ENCODE measurements at regions not wholly inside any gene's neighbourhood (a gene's known extent, or its start where the extent isn't known, plus 50 kb on each side); places are given as distances from the start of the nearest gene placed in this dataset.

DNA sequence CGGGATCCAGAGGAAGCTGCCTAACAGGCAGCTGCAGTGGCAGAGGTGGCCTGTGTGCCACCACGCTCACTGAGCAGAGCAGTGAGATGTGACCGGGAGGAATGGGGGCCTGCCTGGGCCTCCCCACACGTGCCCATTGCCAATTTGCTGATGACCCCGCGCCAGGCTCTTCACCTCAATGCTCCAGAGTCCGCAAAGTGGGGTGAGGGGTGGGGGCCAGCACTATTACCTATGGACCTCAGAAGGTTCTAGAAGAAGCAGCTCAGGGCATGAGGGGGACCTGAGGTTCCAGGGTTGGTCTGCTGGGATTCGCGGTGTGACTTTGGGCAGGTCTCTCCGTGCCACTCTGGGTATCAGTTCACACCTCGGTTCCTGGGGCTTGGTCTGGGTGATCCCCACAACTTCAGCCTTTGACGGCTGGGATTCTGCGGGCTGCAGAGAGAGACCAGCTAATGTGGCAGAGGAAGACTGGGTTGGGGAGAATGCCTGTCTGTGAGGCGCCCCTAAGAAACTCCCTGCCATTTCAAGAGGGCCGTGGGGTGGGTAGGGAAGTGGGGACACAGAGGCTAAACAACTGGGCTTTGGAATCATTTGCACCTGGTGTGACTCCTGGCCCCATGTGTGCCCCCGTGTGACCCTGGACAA, 231.0 kb upstream of the MVB12B start:
- DNase-seq: no peak

DNA sequence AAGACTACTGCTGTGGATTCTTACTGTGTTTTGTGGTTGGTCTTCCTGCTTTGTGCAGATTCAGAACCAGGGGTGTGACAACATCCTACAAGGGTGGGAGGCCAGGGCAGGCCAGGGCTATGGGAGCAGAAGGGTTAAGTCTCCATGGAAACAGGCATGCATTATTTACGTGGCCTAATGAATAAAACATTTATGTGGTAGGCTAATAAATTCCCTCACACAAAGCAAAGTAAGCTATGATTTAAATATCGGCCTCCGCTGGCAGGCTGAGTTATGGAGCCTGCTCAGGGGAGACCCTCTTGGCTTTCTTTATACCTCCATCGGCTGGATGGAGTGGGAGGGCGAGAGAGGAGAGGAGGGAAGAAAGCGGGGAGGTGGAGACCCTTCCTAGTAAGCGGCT, 230.3 kb upstream of the MVB12B start:
- DNase-seq: no peak

DNA sequence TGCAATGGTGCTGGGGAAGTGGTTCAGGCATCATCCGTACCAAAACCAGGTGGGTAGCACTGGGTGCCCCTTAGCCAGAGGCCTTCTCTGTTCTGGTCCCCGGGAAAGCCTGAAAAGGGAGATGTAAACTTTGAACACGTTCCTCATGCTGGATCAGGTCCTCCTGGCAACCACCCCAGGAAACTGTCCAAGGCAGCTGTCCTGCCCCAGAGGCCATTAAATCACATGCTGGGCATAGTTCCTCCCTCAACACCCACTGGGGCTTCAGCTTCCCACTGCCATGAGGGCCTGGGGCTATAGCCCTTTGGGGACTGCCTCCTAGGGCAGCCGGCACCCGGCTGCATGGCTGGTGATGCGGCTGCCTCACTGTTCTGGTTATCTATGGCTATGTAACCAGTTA, 228.9 kb upstream of the MVB12B start:
- no peak for DNase-seq

DNA sequence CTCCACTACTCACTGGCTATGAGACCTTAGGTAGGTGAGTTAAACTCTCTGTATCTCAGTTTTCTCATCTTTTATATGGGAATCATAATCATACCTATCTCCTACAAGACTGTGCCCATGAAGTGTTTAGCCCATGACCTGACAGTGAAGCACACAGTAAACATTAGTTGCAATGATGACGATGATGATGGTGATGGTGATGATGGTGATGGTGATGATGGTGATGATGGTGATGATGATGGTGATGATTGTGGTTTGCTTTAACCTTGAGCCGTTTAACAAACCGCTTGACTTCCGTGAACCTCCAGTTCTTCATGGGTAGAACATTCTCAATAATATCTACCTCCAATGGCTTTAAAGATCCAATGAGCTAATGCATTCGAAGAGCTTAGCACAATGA, 220.2 kb upstream of the MVB12B start:
- no peak for DNase-seq

DNA sequence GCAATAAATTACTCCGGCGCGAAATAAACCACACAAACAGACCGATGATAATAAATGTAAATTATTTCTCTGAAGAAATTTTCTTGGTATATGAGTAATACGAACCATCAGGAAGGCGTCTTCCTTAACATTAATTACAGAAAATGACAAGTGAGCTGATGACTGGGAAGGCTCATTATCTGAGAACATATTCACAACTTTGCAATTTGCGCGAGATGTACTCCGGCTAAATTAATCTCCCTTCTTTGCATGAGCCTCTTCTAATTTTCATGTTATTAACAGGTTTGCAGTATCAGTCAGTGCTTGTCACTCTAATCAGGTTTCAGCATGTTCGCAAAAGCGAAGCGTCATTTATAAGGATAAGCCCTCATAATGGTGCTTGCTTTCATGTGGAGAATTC, 218.9 kb upstream of the MVB12B start:
- no peak for DNase-seq

DNA sequence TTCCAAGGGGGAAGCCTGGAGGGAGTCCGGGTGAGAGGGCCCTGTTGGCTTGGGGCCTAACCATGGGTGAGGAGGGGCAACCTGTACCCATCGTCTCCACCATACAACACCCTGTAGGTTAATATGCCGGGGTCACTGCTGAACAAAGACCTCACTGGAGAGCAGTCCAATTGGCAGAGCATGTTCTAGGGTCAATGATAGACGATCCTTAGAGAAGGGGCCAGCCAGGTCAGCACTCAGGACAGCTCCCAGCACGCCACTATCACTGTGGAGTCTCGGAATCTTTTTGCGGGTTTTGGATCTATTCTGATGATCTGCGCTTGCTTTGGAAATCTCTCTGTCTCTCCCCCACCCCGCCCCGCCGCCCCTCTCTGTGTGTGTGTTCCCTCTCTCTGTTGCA, 218.4 kb upstream of the MVB12B start:
- DNase-seq: no peak

DNA sequence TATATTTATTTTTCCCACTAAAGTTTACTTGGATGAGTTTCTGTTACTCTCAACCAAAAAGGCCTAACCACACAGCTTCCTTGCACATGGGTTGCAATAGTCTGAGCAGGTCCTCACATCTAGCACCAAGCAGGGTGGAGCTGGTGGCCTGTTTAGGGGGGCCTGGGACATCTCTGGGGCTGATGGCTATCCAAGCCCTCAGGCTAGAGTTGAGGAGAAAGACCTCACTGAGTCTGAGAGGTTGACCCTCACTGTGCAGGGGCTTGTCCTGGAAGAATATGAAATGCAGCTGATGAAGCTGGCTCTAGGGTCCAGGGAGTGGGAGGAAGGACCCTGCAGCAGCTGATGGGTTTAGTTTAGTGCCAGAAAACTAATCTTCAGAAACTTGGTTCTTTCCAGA, 217.1 kb upstream of the MVB12B start:
- DNase-seq: no peak

DNA sequence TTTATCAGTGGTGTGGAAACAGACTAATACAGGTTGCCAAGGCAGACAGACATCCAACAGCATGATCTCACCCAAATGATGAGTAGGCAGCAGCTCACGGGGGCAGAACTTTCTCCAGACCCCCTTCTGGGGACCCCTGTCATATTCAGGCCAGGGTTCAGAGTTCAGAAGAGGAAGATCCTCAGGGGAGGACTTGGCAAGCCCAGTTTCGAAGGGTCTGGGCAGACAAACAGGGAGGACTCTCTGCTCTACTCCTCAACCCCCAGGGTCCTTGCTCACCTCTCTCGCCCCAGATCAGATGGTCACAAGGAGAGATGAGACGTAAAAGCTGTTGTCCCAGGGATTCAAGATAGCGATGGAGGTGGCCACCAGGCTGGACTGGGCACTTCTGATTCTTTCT, 215.1 kb upstream of the MVB12B start:
- DNase-seq: no peak

DNA sequence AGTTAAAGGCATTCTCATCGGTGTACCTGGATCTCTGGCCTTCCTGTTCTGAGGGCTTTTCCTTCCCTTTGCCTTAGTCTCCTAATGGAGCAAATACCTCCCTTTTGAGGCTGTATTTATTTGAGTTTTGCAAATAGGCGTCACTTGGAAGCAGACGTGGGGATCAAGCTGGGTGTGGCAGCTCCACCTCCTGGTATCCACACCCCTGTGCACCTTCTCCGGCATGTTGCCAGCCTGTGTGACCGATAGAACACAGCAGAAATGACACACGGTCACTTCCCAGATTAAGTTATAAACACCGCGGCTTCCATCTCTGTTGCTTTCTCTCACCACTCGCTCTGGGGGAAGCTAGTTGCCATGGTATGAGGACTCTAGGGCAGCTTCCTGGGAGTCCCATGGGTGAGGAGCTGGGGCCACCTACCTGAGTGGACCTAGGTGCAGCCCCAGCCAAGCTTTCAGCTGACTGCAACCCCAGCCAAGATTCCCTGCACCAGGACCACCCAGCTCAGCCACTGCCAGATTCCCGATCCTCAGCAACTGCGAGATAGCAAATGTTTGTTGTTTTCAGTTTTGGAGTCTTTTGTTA, 214.4 kb upstream of the MVB12B start:
- no peak for DNase-seq

DNA sequence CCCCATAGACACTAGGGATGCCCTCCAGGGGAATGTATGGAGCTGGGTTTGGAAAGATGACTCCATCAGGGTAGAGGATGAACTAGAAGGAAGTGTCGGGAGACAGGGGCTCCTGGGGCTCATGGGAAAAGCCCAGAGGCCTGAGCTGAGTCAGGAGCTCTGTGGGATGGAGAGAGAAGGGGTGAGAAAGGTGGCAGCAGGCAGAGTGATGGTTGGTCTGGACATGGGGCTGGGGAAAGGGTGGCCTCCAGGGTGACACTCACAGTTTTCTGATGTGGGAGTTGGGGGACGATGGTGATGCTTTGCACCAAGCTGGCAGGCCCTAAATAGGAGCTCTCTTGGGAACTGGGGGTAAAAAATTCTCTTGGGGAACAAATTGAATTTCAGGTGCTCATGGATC, 213.5 kb upstream of the MVB12B start:
- no peak for DNase-seq

DNA sequence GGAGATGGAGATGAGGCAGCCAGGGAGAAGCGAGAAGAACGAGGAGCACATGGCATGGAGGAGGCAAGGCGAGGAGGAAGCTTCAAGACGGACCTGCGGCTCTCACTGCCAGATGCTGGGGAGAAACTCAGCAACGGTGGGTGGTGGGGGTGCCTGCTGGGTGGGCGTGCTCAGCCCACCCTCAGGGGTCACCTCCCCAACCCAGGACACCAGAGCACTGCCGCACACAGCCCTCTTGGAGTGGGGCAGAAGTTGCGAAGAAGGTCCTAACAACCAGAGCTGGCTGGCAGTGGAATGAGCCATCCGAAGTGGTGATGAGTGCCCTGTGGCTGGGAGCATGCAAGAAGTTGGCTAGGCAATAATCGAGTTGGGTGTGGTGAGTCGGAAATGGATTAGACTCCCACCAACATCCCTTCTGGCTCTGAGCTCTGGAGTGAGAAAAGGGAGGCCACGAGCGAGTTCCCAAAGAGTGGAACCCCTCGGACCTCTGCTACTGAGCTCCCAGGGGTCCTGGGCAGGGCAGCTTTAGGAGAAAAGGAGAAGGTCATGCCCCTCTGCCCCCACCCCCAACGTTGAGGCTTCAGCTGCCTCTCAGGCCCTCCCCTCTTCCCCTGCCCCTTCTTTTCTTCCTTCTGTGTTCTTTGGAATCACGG, 212.7 kb upstream of the MVB12B start:
- no peak for DNase-seq

DNA sequence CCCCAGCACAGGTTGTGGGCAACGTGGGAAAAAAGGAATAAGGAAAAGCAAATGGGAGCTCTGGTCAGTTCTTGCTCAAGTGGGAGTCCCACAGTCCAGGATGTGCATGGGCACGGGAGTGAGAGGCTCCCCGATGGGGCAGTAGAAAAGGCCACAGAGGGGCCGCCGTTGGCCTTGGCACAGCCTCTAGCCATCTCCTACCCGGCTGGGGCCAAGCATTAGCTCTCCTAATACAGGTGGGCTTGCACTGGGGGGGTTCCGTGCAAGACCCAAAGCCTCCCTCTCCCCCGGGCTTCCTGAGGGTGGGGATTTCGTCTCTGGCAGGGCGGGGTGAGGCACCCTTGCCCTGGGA, 212.2 kb upstream of the MVB12B start:
- no peak for DNase-seq

DNA sequence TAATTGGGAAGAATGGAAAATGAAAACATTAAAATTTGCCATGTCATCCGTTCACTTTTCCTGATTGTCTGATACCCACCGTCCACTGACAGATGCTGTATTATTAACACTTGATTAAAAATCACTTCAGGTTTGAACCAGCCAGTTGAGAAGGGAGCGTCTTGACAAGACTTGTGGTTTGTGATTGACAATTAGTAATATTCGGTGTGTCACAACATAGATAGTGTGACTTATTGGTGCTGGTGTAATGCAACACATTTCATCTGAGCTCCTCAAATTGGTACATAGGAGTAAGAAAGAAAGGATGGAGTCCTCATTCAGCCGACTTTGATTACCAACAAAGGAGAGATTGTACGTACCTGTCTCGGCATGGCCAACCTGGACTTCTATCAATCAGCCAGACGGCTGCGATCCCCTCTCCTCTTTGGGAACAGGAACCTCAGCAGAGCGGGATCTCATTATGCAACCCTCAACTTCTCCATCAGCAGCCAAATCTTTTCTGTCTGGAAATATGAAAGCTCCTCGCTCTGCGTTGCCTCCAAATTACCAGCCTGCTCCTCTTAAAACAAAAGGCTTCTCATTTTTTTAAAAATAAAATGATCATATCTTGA, 211.7 kb upstream of the MVB12B start:
- no peak for DNase-seq

DNA sequence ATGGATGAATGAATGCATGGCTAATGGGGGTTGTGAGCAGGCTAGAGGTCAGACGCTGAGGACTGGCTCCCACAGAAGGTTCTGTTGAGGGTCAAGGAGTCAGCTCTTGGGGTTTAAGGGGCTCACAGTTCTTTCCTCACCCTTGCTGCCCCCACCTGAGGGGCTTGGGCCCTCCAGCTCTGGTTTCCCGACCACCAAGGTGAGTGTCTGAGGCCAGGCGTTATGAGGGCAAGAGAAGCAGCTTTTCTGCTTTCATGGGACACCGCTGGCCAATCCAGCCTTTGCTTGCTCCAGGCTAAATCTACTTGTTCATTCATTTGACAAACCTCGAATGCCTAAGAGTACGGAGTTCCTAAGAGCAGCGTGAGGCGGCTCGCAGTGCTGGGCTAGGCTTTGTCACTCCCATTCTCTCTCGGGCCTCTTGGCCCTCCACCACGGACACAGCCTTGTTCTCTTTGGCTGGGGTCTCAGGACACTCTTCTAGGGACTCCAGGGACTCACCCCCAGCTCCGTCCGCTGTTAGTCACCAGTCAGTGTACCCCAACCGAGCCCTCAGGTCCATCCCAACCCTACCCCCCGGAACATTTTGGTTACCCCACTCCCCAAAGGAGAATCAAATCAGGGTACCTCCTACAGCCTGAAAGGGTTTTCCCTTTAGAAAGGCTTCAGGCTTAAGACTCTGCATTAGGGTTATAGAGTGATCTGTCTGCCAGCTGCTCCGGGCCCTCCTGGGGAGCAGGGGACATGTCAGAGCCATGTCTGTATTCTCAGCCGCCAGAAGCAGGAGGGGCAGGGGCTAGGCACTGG, 210.1 kb upstream of the MVB12B start:
- no peak for DNase-seq

DNA sequence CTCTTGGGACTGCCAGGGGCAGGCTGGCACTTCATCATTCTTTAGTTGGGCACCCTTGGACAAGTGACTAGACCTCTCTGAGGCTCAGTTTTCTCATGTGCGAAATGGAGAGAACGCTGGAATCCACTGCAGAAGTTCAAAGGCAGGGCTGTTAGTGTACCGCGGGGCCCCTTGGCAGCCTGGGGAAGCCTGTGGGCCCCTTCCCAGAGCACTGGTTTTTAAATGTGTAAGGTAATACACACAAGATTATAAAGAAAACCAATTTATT, 209.5 kb upstream of the MVB12B start:
- DNase-seq: no peak

DNA sequence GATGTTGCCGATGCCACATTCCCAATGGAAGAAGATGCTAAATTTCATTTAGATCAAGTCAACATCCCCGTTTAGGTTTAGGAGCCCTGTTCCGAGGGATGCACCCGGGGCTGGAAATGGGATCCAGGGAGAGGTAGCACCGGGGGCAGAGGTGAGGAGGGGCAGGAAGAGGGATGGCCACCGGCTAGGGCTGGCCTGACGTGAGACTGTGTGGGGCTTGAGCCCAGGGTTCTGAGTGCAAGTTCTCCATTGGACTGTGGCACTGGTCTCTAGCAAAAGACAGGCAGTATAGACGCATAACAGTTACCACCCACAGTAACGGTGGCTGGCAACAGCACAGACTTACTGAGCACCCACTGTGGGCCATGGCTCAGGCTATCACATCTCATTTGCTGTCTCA, 209.0 kb upstream of the MVB12B start:
- no peak for DNase-seq

DNA sequence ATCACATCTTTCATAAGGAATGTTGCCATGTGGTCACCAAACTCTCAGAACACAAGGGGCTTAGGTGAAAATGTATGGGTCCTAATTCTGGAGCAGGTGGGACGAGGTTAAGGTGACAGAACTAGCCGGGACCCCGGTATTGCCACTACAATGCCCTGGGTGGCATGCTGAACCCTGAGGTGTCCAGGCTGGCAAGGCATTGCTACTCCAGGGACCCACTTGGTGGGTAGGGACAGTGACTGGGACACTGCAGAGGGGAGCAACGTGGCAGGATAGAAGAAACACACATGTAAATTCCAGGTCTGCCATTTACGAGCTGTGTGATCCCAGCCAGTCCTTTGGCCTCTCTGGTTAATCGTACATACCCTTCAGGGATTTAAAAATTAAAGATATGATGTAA, 206.9 kb upstream of the MVB12B start:
- DNase-seq: no peak

DNA sequence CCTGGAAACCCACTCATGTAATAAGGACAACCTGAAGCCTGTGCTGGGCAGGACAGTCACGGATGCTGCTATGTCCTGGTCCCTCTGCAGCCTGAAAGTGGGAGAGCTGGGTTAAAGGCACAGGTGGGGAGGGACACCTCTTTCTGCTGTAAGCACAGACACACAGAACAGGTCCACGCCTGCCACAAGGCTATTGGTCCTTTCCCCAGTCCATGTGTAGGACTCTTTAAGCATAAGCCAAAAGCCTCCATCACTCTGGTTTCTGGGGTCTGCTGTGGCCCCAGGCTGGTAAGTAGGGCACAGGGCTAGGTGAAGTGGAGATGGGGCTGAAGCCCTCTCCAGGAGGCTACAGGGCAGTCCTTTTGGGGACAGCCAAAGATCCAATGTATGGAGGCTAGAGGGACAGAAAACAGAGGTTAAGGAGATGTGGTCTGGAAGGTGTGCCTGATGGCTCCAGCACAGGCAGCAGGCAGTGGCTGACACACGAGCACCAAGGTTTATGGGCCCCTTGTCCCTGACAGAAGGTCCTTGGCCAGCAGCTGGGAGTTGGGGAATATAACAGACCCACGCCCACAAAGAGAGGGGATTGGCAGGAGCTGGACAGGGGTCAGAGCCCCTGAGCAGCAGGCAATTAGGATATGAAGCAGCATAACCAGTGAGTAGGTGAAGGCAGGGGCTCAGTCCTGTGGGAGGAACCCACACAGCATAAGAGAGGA, 203.6 kb upstream of the MVB12B start:
- no peak for DNase-seq

DNA sequence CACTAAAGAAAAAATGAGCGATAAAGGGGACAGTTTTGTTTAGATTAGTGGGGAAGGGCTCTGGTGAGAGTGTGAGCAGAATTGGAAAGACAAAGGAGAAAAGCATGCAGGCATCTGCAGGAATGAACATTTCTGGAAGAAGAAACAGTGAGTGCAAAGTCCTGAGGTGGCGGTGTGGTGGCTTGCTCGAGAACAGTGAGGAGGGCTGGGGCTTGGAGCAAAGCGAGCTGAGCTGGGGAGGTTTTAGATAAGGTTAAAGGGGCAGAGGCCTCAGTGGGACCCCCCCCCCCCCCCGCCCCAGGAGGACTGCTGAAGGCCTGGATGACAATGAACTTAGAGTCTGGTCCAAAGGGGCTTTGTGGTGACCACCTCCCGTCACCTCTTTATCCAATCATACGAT, 202.7 kb upstream of the MVB12B start:
- no peak for DNase-seq

DNA sequence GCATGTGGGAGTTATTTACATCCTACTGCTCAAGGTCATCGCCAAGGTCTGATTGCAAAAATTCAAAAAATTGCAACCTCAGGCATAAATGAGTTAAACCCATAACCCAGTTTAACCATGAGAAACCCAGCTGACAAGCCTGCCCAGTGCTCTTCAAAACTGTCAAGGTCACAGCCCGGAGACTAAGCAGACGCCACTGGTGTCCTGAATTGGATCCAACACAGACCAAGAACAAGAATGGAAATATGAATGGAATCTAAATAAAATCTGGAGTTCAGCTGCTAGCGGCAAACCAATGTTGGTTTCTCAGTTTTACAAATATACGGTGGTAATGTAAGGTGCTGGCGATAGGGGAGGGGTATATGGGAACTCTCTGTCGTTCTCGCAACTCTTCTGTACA, 201.5 kb upstream of the MVB12B start:
- no peak for DNase-seq

DNA sequence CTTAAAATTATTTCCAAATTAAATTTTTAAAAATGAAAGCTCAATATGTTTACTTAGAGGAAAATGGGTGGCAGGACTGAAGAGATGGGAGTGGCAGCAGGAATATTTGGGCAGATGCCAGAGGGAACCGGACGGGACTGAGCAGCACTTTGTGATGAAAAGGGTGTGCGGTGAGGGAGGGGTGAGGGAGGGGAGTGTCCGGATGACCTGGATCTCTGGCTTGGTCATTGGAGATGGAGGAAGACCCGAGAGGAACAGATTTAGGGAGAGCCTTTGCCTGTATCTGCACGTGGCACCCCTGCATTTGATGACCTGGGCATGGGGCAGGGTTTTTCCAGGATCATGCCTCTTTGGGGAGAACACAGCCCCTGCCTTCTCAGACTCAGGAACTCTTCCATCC, 201.1 kb upstream of the MVB12B start:
- no peak for DNase-seq

DNA sequence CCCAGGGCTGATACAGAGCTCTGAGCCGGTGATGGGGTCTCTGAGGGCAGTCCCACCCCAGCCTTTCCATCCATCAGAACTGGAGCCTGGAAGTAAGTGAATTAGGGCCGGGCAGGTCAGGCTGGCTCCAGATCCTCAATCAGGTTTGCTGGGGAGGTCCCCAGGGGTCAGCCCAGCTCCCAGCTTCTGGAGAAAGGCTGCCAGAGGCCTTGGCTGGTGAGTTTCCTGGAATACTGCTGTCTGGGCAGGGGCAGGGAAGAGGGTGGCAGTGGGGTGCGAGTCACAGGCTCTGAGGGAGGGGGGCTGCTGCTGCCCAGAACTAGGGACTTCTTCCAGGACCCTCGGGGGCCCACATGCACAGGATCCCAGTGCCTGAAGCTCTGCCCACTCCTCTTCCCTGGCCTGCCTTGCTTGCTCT, 200.6 kb upstream of the MVB12B start:
- no peak for DNase-seq

DNA sequence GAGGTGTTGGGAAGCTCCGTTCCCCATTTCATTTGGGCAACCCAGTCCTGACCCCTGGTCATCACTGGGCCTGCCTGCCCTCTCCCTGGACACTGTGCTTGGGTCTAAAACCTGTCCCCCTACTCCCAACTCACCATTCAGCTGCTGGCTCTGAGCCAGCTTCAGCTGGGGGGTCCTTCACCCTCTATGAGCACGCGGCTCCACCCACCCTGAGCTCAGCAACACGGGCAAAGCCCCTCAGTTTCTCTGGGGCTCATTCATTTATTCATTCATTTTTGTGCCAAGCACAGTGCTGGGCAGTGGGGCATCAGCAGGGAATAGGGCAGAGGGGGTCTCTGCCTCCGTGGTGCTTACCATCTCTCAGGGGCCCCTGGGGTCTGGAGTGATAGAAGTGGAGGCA, 199.8 kb upstream of the MVB12B start:
- no peak for DNase-seq
